Medulla oblongata (tissue), 1 donor: ENCODE measurements at regions not wholly inside any gene's neighbourhood (a gene's known extent, or its start where the extent isn't known, plus 50 kb on each side); places are given as distances from the start of the nearest gene placed in this dataset.
A peak's percentile ranks its signal among the peaks of the same experiment; 100 is the strongest.

ENCODE experiments used
- DNase-seq: peaks from one replicate; pipeline ENCODE4 v3.0.0-alpha.2; 2015; ENCODE audit errors: extremely low spot score

DNA sequence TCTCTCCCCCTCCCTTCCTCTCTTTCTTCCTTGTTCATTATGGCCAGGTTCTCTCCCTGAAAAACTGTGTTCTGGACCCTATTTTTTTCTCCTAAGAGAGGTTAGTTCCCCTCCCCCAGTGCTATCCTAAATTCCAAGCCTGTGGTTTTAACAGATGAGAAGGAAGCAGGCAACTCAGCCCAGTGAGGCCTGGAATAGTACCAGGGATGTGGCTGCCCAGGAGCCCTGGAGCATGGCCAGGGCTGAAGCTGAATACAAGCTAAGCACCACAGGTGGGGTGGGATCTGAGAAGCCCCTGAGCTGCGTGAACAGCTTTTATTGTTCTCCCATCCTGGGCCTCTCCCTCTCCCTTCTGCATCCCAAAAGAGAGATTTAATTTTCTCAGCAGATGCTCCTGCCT, 1581.3 kb upstream of the TMEM132C start:
- no peak for DNase-seq

DNA sequence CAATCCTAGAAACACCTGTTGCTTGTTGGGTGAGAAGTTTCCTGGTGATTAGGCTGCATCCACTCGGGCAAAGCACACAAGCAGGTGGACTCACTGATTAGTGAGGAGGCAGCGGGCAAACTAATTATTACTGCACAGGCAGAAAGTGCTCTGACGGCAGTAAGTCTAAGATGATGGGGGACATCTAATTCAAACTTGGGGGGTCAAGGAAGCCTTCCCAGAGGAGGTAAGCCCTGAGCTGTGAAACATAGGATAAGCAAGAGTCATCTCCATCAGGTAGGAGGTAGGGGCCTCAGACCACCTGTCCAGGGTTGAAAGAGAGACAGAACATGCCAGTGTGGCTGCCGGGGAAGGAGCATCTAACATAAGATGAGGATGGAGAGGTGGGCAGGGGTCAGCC, 1578.4 kb upstream of the TMEM132C start:
- no peak for DNase-seq

DNA sequence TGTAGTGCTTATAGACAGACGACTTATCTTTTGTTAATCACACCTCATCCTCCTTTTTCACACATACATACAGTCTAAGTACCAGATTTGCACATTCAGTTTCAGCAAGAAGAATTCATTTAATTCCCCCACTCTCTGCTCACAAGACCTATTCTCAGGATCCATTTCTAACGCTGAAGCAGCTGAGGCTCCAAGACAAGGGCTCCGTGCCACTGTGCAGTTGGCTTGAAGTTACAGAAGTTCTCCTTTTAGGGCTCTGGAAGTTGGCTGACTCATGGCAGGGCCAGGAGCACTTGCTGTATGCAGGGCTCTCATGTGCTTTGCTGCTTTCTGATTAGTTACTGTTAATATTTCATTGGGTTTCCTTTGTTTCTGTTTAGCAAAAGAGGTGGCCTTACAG, 1566.9 kb upstream of the TMEM132C start:
- no peak for DNase-seq

DNA sequence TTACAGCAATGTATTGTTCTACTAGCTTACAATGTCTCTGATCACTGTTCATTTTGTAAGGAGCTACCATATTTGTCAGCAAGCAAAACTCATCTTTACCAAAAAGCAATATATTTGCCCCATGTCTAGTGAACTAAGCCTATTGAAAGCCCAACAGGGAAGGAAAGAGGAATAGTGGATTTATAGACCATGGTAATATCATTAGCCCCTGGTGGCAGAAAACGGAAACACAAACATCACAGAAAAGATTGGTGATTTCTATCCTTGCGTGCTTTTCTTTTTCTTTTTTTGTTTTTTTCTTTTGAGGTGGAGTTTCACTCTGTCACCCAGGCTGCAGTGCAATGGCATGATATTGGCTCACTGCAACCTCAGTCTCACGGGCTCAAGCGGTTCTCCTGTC, 1562.4 kb upstream of the TMEM132C start:
- DNase-seq: no peak

DNA sequence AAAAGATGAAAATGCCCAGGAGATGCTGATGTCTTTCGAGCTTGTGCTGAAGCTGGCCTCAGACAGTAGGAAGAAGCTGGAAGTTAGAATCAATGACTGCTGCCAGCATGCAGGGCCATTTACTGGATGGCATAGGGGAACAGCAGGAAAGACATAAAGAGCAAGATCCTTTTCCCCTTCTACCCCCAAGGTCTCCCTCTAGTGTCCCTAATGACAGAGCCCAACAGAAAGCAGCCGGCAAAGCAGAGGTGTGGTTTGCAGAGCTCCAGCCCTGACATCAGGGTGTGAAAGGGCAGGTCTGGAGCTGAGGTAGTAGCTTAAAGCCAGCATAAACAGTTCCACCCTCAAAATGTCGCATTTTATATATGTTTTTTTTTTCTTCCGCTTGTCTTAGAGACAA, 1560.7 kb upstream of the TMEM132C start:
- no peak for DNase-seq

DNA sequence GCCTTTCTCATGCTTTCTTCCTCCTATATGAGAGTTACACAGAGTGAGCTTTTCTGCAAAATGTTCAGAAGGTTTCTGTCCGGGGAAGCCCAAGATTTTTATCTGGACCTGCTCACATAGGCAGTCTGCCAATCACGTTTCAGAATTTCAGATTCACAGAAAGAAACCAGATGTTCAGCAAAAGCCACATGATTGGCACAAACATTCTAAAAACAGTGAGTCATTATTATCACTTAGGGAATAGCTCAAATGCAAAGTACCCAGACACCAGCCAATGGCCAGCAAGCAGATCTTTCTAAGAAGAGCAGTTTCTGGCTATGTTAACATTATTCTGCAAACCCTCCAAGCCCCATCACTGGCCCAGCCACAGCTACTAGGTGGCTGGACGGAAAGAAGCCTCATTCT, 1558.5 kb upstream of the TMEM132C start:
- DNase-seq: no peak

DNA sequence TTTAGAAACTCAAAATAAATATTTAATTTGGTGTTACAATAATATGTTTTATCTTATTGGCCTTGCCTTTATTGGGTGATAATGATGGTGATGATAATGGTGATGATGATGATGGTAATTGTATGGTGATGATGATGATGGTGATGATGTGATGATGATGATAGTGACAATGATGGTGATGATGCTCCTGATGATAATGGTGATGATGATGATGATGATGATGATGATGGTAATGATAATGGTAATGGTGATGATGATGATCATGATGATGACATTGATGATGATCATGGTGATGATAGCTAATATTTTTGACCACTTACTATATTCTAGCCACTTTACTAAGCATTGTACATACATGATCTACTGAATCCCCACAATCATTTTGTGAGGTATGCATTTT, 1548.6 kb upstream of the TMEM132C start:
- DNase-seq: no peak

DNA sequence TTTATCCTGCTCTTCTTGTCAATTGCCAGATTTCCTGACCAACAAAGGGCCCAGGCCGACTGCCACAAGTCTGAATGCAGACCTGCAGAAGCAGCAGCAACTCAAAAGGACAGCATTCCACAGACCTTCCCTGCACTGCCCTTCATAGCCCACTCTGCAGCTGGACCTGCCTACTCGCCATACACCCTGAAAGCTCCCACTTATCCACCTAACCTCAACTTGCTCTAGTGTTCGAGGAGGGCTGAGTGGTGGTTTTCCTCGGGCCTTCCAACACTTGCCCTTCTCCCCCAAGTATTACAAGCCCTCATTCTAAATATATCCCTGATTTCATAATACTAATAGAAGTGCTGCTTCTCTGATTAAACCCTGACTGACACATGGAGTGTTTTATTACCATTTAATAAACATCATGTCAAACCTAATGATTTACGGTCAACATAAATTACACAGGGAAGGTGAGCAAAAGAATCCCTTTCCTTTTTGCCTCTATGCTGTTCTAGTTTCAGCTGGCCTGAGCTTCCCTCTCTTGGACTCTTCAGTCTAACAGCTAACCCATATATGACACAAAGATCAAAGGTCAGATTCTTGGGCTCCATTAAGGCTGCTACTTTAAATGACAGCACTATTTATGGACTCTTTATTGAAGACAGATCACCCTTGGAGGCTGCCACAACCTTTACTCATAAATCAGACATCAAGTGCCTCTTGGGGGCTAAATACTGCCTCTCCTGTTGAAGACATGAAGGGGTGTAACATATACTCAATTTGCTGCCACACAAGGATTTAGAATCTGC, 1546.9 kb upstream of the TMEM132C start:
- DNase-seq: no peak

DNA sequence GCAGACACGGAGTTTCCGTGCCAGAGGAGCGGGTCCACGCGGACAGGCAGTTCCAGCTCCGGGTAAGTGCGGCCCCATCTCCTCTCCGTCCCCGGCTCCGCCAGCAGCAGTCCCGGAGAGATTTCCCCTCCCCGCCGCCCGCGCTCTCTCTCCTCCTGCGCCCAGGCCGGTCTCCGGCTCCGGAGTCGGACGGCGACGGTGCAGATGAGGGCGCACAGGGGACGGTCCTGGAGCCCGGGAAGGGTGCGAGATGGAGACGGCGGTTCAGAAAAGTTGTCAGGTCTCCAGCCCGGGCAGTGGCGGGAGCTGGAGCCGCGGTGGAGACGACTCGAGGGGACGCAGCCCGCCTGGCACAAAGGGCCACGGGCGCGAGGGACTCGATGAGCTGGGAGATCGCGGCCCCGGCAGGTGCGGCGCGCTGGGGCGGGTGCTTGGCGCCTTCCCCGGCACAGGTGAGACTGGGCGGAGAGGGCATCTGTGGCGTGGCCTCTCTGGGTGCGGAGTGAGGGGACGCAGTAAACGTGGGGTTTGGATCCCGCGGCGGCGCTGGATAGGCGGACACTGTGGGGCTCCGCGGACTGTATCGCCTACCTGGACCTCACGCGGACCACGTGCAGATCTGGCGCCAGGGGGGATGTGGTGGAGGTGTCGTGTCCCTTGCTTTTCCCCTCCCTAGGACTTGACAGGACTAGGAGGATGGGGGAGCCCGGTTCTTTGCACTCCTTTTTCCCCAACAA, 1540.3 kb upstream of the TMEM132C start:
- DNase-seq: no peak

DNA sequence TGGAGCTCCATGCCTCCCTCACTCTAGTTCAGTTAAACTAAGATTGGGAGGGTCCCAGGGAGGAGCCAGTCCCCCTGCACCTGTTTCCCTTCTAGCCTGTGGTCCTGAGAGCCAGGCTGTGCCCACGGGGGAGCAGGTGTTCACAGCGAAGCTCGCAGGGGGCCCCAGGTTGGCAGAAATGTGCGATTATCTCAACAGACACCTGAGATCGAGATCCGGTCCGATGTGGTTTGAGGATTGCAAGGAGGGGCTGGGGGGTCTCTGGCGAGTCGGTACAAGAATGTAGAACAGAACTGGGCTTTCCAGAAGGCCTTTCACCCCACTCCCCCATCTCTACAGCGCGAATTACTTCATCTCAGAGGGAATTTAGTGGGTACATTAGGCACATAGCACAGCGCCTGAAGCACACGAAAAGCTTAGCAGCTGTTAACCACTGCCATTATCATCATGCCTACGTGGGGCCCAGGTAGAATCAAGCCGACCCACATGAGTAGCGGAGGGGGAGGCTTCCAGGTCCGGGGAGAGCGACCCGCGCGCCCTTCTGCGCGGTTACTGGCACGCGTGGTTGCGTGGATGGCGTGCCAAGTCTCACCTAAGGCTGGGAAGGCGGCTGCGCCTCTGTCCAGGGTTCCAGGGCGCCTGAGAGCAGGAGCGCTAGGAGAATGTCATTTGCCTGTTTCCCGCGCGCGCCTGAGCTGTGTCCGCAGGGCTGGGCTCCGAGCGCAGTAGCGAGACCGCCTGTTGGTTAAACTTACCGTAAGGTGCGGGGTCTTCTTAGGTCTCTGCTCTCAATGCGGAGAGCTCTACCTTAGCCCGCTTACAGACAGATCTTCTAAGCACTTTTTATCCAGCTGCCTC, 1539.5 kb upstream of the TMEM132C start:
- no peak for DNase-seq

DNA sequence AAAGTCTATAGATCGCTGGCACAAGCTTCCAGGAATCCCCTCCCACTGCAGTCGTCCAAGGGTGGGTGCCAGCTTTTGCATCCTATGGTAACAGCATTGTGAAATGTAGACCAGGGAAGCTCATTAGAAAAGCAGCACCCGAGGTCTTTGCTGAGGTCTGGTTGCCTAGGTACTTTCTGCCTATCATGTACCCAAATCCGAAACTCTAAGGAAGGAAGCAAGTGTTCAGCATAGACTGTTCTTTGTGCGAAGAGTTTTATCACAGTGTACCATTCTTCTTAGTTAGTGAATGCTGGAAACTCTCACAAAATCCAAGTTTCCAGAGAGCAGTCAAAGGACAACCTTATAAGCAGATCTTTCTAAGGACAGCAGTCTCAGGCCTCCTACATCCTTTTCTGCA, 1532.7 kb upstream of the TMEM132C start:
- DNase-seq: no peak

DNA sequence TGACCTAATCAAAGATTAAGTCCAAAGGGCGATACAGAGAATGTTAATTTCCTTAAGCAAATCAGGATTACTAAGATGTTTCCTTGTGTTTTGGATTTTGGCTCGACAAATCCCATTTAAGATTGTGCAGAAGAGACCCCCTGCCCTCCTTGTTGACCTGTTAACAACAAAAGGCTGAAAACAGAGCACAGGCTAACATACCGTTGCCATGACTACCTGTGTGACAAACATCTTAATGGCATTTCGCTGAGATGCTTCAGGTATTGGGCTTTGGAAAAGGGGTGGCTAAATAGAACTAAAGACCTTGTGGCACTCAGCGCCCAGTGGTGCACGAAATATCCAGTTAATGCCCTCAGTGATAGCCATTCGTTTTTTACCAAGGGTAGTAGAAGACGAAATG, 1532.3 kb upstream of the TMEM132C start:
- DNase-seq: no peak

DNA sequence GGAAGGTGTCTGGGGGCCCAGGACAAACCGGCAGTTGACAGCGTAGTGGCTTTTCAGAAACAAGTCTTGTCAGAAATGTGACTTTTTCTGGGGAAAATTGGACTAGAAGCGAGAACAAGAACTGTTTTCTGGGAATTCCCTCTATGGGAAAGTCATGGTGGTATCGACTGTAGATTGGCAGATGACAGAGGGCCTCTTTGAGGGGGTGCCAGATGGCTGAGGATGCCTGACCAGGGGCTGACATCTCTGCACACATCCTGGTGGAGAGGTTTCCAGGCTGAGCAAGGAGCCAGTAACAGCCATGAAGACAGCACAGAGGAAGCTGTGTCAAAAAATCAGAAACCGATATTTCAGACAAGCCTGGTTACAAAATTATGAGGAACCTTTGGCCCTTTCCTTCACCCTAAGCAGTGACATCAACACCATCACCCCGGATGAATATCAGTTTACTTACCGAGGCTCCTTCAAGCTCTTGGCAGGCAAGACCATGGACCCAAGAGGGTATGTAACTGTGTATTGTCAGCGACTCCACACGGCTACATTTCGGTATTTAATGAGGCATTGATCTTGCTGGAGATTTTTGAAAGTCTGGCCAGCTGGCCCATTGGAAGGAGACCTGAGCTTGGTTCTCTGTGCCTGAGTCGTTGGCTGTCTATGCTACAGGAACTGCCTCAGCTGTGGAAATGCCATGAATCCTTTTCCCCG, 1525.3 kb upstream of the TMEM132C start:
- DNase-seq: no peak

DNA sequence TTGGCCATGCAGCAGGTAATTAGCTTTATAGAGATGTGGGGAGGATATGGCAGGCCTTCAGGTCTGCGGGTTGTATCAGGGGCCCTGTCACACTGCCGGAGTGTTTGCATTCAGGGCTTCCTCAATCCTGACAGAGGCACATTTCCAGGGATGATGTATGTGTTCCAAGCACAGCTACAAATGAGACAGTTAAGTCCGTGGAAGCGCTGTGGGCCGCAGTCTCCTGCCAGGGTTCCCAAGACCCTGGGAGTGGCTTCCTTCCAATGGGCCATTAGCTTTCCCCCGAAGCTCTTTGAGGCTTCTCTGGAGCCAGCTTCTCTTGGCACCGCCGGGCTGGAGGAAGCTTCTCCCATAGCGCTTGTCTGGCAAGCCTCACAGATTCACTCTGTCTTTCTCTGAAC, 1524.7 kb upstream of the TMEM132C start:
- DNase-seq: peak; percentile 41

DNA sequence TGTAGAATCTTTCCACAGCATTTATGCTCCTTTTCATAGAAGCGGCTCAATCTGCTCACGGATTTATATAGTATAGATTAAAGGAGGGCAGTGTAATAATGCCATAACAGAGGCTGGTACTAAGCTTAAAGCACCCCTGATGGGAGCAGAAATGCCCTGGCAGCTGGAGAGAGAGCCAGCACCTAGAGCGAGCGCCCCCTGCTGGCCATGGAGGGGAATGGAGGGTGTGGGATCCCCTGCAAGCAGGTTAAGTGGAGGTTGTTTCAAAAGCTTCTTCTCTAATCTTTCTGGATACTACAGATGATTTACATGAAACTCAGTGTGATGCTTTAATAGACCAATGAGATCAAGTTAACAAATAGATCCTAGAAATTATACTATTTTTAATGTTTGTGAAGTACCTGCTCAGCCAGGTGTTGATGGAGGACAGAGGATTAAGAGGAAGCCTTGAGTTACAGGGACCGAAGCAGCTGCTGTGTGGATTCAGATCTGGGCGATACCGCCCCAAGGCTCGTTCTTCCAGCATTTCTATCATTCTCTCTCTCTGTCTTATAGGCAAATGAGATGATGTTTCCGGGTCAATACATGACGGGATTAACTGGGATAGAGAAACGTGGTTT, 1519.3 kb upstream of the TMEM132C start:
- peak; percentile 51 for DNase-seq

DNA sequence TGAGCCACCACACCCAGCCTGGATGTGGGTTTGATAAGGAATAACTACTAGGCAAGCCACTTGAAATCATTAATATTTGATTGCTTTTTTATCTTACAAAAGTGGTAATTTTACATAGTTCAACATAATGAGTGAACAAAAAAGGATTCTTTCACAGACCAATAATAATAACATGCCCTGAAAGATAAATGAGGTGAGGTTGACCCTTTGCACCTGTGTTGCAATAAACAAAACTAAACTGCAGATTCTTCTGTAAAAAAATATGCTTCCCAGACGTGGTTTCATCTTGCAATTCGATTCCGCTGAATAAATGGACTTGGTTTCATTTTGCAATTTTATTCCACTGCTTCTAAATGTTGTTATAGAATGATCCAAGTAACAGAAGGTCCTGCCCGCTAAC, 1514.9 kb upstream of the TMEM132C start:
- DNase-seq: no peak

DNA sequence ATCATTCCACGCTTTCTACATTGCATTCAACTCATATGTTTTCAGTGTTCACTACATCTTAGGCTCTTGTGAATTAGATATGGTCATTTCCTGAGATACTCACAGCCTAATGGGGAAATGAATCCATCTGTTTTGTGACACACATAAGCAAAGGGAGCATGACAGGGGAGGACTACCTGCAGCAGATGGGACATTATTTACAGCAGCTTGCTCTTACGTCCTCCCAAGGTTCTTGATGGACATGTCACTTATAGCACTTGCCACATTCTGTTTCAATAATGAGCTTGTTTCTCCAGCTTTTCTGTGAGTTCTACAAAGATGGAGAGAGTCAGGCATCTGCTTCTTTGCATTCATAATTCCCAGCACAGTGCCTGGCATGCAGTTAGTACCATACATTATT, 1509.6 kb upstream of the TMEM132C start:
- no peak for DNase-seq

DNA sequence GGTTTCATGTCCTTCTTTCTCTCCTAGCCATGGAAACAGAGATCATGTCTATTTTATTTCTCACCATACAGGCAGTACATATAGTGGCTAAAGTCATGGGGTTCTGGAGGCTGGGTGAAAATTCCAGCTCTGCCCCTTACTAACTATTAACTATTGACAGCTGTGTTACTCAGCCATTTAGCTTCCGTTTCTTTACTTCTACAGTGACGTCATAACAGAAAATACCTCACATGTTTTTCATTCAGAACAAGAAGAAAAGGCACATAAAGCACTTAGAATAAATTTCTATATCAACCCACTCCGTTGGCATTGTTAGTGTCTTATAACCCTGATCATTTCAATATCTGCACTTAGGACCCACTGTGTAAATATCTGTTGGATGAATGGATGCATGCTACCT, 1506.9 kb upstream of the TMEM132C start:
- DNase-seq: no peak

DNA sequence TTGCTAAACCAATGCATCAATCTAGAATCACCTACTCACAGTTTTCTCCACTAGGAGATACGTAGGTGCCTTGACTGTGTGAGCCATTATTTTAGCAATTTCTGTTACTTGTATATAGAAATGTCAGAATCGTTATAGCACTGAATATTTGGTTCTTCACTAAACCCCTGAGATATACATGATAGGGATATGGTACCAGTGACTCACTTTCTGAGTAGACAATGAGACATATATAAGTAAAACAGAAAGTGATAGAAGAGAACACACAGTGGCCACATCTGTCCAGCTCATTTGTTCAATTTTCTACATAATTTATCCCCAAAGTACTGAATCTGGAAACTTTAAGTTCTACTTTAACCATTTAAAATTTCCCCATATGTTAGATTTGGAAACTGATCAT, 1505.5 kb upstream of the TMEM132C start:
- no peak for DNase-seq

DNA sequence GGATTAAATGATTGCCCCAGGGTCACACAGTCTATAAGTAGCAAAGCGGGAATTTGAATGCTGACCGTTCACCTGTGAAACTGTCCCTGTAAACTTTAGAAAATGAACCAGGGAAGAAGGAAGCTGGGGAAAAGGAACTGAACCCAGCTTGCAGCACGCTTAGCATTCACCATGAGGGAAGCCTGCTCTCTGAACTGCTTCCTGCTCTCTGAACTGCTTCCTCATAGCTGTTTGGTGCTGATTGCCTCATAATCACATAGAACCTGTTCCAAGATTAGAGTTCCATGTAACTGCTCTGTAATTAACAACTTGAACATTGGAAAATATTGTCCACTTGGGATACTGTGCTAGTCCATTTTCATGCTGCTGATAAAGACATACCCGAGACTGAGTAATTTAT, 1504.8 kb upstream of the TMEM132C start:
- DNase-seq: no peak

DNA sequence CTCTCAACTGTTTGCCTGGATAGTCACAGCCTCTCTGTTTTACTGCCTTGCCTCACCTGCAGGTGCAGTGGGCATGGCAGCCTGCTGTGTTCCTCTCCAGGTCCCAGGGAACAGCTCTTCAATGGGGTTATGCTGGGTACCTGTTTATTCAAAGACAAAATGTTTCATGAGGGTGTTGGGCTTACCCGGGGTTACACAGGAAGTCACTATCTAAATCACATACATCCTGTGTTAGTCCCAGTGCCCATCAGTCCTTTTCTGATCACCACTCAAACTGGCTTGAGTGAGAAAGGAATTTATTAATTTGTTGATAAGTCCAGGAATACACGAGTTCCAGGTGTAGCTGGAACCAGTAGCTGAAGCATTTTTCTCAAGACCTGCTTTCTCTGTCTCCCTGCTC, 1503.6 kb upstream of the TMEM132C start:
- DNase-seq: no peak
